ENCODE measurements at regions not wholly inside any gene's neighbourhood (a gene's known extent, or its start where the extent isn't known, plus 50 kb on each side); places are given as distances from the start of the nearest gene placed in this dataset.
A peak's percentile ranks its signal among the peaks of the same experiment; 100 is the strongest.

- H3K4me1 ChIP-seq (ENCODE audit: insufficient read depth, low read length, poor library complexity, severe bottlenecking), result peaks cover 20% of the 10 kb centered on the region
- ChIA-PET POLR2A (ENCODE audit: low non-redundant PET) (no interaction called here), CTCF (no interaction called here)
- H3K27me3 ChIP-seq (replicated peaks; ENCODE audit: insufficient read depth, low read depth, low read length, poor library complexity), result peaks cover 19% of the 10 kb centered on the region
- TF ChIP-seq EZH2 (IDR thresholded peaks at IDR 0.05; ENCODE audit: borderline replicate concordance, low read depth, low read length, poor library complexity, severe bottlenecking) (no peak), CTCF (conservative IDR thresholded peaks at IDR 0.05; ENCODE audit: low read depth, low read length) (no peak)
- DNase-seq (ENCODE audit: low spot score), result no peak
- H3K9me3 ChIP-seq (ENCODE audit: low read depth, low read length, poor library complexity, severe bottlenecking), result peaks cover 7% of the 10 kb centered on the region
- H3K4me3 ChIP-seq (ENCODE audit: low read depth, low read length, poor library complexity, severe bottlenecking), result no peak overlapping the region
- no TSS peak for BruUV-seq (replicated peaks)
- intact Hi-C loops (cut with micrococcal nuclease; ENCODE audit: unreplicated experiment), result no loop called here
- no peaks in the 10 kb centered on the region for H3K36me3 ChIP-seq (ENCODE audit: insufficient read depth, low read length, poor library complexity, severe bottlenecking)
- H3K27ac ChIP-seq (ENCODE audit: low read depth, low read length, poor library complexity, severe bottlenecking), result no peak overlapping the region
Measured at GRCh38 chr1:199716729-199717128, 310.8 kb upstream of the NR5A2 start.

GRCh38 chr1:199719156-199719842 is 308.2 kb upstream of the NR5A2 start:
- no peak for TF ChIP-seq EZH2 (IDR thresholded peaks at IDR 0.05; ENCODE audit: borderline replicate concordance, low read depth, low read length, poor library complexity, severe bottlenecking)
- TF ChIP-seq CTCF (conservative IDR thresholded peaks at IDR 0.05; ENCODE audit: low read depth, low read length), result no peak
- intact Hi-C loops (cut with micrococcal nuclease; ENCODE audit: unreplicated experiment), result no loop called here
- Histone ChIP-seq H3K4me3 (ENCODE audit: low read depth, low read length, poor library complexity, severe bottlenecking) (no peak overlapping the region), H3K27ac (ENCODE audit: low read depth, low read length, poor library complexity, severe bottlenecking) (peak overlapping the region; percentile 8), H3K36me3 (ENCODE audit: insufficient read depth, low read length, poor library complexity, severe bottlenecking) (no peaks in the 10 kb centered on the region), H3K9me3 (ENCODE audit: low read depth, low read length, poor library complexity, severe bottlenecking) (no peaks in the 10 kb centered on the region), H3K27me3 (replicated peaks; ENCODE audit: insufficient read depth, low read depth, low read length, poor library complexity) (peaks cover 41% of the 10 kb centered on the region), H3K4me1 (ENCODE audit: insufficient read depth, low read length, poor library complexity, severe bottlenecking) (peaks cover 20% of the 10 kb centered on the region)
- POLR2A ChIA-PET (ENCODE audit: low non-redundant PET), result no interaction called here
- BruUV-seq (replicated peaks), result no TSS peak
- DNase-seq (ENCODE audit: low spot score), result peak; percentile 91
- CTCF ChIA-PET, result no interaction called here

- peak; percentile 18 for DNase-seq (ENCODE audit: low spot score)
- Histone ChIP-seq H3K27ac (ENCODE audit: low read depth, low read length, poor library complexity, severe bottlenecking) (no peak overlapping the region), H3K9me3 (ENCODE audit: low read depth, low read length, poor library complexity, severe bottlenecking) (no peaks in the 10 kb centered on the region), H3K4me1 (ENCODE audit: insufficient read depth, low read length, poor library complexity, severe bottlenecking) (peaks cover 20% of the 10 kb centered on the region), H3K27me3 (replicated peaks; ENCODE audit: insufficient read depth, low read depth, low read length, poor library complexity) (peaks cover 52% of the 10 kb centered on the region), H3K4me3 (ENCODE audit: low read depth, low read length, poor library complexity, severe bottlenecking) (no peak overlapping the region), H3K36me3 (ENCODE audit: insufficient read depth, low read length, poor library complexity, severe bottlenecking) (no peaks in the 10 kb centered on the region)
- BruUV-seq (replicated peaks), result no TSS peak
- ChIA-PET POLR2A (ENCODE audit: low non-redundant PET) (no interaction called here), CTCF (interaction anchor here (0.5 kb wide), 1 partner anchor 327 kb away, joined by 9 read pairs; no protein-coding TSS in a partner anchor)
- no peak for TF ChIP-seq EZH2 (IDR thresholded peaks at IDR 0.05; ENCODE audit: borderline replicate concordance, low read depth, low read length, poor library complexity, severe bottlenecking)
- TF ChIP-seq CTCF (conservative IDR thresholded peaks at IDR 0.05; ENCODE audit: low read depth, low read length), result no peak
- intact Hi-C loops (cut with micrococcal nuclease; ENCODE audit: unreplicated experiment), result no loop called here
Measured at GRCh38 chr1:199720496-199720895, 307.0 kb upstream of the NR5A2 start.

Measured in A673 (cell line).